PC-3 (cell line): ENCODE measurements at regions not wholly inside any gene's neighbourhood (a gene's known extent, or its start where the extent isn't known, plus 50 kb on each side); places are given as distances from the start of the nearest gene placed in this dataset.

Experiments
- CTCF ChIP-seq: fragments of 300-600 bp; sonication (generic); conservative IDR thresholded peaks from 2 replicates; pipeline ENCODE4 v1.5.1; 2017; ENCODE audit warnings: antibody characterized with exemption, low read depth, mild to moderate bottlenecking, low read length
- EZH2phosphoT487 ChIP-seq: fragments of 300-600 bp; sonication (generic); IDR thresholded peaks from 2 replicates; pipeline ENCODE4 v1.6.1; 2018; ENCODE audit warnings: mild to moderate bottlenecking, antibody characterized with exemption, low read length, borderline replicate concordance

- TF ChIP-seq CTCF (no peak), EZH2phosphoT487 (no peak)
Measured at GRCh38 chr5:21244982-21245381, 1257.0 kb upstream of the CDH18 start.
